ENCODE measurements at regions not wholly inside any gene's neighbourhood (a gene's known extent, or its start where the extent isn't known, plus 50 kb on each side); places are given as distances from the start of the nearest gene placed in this dataset.
"Not testable (repeated sequence)": the region's sequence is repeated elsewhere in the genome, so short reads cannot be mapped to it uniquely, and the experiment has no call there.

DNA sequence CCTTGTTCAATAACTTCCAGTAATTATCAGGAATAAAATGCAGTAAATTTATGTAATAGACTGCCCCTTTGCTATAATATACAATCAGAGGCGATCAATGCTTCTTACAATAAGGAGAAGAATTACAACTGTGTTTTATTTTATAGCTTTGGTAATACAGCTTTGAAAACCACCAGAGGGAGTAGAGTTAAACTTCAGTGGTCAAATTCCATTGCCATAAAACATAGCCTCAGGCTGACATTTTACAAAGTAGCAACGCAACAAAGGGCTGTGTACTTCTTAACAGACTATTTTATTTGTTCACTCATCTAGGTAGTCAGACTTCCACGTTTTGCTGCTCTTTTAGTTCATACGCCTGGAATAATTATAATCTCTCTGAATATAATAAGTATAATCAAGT is 58.5 kb downstream of the TEX13C start:
- no peak for DNase-seq

DNA sequence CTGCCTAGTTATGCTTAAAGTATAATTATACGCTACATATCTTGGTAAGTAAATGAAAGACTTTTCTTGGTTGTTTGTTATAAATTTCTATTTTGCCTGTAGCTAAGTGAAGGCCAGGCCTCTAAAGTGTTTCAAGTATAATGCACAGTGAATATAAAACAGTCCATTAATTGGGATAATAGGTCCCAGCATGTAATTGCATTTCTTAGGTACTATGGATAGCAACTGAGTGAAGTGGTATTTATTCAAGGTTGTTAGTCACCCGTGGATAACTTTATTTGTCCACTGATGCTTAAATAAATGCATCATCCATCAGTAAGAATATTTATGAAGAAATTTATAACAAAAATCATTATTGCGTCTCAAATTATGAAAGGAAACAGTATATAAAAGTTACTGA is 59.1 kb downstream of the TEX13C start:
- DNase-seq, result no peak

DNA sequence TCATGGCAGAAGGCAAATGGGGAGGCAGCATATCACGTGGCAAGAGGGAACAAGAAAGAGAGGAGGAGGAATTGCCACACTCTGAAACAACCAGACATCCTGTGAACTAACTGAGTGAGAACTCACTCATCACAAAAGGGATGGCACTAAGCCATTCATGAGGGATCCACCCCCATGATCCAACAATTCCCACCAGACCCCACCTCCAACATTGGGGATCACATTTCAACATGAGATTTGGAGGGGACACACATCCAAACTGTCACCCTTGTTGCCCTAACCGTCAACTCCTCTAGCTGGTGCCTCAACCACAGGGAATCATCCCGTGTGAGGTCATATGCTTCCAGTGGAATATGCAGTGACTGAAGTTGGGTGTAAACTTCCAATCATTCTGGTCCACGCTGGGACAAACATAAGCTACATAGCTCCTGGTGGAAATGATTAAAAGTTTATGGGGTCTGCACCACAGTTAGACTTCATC is 62.5 kb downstream of the TEX13C start:
- DNase-seq, result no peak

DNA sequence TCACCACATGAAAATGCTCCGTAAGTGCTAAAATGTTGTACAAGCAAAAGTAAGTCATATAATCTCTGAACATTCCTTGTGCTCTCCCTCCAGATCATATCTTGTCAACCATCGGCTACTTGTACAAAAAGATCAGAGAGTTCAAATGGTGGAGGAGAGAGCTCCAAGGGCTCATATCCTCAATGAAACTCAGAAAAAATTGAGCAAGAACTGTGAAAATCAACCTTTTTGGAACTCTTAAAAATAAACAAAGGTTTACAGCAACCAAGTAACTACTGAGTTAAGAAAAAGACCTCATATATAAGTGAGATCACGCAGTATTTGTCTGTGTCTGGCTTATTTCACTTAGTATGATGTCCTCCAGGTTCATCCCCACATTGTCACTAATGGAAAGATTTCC is 63.2 kb downstream of the TEX13C start:
- DNase-seq, result no peak

DNA sequence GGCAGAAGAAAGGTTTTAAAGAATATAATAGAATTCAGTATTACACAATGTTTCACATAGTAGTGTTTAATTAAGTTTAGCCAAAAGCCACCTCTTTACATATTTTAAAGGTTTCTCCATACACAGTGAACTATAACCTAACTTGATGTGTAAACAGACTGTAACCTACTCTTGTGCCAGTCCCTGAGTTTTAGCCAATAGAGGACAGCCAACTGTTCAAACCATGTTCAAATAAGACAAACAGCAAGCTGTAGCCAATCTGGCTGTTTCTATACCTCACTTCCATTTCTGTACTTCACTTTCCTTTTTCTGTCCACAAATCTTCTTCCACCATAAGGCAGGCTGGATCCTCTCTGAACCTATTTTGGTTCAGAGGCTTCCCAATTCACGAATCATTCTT is 65.2 kb downstream of the TEX13C start:
- DNase-seq, result no peak

DNA sequence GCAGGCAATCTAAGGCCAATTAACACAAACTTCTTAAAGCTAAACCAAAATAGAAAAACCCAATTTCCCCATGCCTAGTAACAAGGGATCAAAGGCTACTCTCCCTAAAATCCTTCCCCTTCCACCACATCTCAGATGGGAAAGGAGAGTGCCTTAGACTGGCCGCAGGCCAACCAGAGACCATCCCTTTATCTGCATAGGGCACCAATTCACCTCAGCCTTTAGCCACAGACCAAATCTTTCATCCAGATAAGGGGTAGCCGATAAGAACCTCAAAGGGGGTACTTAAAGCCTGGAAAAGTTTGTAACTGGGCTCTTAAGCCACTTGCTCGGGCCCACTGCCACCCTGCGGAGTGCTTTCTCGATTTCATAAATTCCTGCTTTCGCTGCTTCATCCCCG is 68.3 kb downstream of the TEX13C start:
- no peak for DNase-seq

DNA sequence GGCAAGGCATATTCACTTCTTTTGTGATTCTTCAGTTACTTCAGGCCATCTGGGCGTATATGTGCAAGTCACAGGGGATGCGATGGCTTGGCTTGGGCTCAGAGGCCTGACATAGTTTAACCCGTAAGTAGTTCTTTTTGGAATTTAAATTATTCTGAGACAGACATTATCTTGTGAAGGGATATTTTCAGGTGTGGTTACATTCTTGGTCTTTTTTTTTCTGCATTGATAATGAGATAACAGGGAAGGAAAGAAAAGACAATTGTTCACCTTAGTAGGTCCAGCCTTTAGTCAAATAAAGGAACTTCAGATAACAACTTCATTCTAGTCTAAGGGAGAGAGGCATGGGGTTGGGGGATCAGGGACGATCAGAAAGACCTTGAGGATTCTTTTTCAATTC is 74.8 kb downstream of the TEX13C start:
- no peak for DNase-seq

DNA sequence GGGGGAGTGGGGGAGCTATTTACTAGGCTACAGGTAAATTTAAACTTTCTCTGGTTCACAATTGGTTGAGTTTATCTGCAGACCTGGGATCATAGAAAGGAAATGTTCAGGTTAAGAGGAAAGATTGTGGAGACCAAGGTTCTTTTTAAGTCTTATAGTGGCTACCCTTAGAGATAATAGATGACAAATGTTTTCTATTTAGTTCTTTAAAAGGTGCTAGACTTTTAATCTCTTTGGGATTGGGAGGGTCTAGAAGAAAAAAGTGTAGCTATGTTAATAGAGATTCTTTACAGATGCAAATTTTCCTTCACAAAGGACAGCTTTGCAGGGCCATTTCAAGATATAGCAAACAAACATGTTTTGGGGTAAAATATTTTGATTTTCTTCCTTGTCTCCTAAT is 76.0 kb downstream of the TEX13C start:
- DNase-seq, result no peak

DNA sequence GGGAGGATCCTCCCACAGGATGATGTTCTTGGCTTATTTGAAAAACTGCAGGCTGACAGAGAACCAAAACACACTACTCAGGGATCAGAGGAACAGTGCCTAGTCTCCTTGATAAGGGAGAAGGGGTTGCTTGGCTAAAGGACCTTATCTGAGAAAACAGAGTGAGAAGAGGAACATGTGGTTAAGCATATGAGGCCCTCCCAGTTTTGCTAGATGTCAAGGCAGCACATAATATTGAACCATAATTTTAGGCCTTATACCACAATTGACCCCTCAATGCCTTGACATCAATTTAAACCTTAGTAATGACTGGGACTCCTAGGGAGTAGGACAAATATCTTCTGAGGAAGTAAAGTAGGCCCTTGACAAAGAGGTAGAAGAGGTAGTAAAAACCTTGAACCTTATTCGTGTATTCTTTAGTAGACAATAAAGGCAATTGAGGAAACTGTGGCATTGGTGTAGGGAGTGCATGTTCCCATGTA is 79.3 kb downstream of the TEX13C start:
- DNase-seq, result no peak

DNA sequence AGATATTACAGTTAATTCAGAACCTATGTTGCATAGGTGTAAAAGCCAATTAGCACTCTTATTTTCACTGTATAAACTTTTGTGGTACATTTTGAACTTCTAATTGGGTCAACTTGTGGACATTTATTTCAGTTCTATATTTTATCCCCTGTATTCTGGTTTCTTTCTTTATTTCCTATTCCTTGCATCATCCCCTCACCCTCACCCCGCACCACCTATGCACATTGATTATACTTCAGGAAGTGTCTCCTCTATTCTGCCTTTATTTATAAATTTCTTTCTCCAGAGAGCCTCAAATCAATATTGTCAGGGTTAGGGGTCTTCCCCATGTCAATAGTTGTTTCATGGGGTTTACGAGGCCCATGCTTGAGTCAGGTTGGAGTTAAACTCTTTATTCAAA is 83.1 kb downstream of the TEX13C start:
- DNase-seq, result no peak

DNA sequence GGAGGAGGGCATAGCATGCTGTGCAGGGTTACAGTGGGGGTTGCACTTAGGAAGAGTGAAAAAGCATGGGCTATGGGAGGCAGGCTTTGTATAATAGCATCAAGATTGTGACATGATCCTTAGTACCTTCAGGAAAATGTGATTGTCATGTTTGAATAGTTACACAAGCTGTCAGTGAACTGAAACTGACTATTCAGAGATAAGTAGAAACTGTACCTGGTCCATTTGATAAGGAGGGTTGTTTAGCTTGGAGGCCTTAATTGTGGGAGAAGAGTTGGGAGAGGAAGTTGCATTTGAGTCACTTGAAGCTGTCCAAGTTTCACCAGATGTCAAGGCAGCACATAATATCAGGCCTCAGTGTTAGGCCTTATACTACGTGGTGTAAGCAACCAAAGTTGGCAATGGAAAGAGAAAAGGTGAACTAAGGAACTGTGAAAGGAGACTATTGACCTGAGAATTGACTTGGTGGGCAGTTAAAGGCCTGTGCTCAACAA is 85.0 kb downstream of the TEX13C start:
- DNase-seq, result no peak

DNA sequence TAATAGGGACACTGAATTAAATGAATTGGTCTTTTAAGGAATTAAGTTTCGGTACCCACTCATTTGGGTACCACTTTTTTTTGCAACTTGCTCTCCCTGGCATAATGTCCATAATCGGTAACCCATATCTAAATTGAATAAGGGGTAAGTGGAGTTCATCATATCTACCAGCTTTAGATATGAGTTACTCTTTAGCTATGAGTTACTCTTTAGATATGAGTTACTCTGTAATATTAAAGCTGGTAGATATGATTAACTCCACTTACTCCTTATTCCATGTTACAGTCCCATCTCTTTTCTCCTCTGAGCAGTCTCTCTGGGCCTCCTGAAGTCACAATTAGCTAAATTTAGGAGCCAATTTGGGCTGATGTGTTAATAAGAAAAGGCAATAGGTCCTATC is 85.7 kb downstream of the TEX13C start:
- no peak for DNase-seq

DNA sequence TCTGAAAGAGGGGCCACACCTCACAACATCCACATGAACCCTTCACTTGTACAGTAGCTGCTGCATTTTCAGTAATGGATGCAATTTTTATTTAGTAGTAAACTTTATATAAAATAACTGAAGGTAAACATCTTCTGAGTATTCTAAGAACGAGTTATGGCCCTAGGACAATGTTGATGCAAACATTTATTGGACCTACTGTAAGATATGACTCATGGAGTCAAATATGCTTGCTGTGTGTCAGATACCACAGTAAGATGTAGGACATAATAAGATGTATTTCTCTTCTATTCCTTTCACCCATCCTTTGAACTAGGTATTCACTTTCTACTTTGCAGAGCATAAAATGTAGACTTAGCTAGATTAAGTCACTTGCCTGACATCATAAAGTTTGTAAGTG is 87.6 kb downstream of the TEX13C start:
- no peak for DNase-seq

DNA sequence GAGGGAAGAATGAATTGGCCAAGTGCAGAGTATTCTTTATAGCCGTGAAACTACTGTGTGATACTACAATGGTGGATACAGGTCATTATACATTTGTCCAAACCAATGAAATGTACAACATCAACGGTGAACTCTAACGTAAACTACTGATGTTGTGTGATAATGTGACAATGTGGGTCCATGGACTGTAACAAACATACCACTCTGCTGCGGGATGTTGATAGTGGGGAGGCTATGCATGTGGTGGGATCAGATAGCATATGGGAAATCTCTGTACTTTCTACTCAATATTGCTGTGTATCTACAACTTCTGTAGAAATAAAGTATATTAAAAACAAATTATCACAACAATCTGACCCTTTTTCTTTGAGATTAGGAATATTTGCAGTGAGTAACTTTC is 101.1 kb downstream of the TEX13C start:
- no peak for DNase-seq

DNA sequence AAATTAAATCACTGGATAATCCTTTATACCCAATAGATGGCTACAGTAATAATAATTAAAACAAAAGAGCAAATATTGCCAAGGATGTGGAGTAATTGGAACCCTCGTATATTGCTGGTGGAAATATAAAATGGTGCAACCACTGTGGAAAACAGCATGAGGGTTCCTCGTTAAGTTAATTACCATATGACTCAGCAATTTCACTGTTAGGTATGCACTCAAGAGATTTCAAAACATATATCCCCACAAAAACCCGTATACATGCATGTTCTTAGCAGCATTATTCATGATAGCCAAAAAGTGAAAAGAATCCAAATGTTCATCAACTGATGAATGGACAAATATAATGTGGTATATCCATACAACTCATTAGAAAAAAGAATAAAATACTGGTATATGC is 103.3 kb downstream of the TEX13C start:
- DNase-seq, result no peak

DNA sequence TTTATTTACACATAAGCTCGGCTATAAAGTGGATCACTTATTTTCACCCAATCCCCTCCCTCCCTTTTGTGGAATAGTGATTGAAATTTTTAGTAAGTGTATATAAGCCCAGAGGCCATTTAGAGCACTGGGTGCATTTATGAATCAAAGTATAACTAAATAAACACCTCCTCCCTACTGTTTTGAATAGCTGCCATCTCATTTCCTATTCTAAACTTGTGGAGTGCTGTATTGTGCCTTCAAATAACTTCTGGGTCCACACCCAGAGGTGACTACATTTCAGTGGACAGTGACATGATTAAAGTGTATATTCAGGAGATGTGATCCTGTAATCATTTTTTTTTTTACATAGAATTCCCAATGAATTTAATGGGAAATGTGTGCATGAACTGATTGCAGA is 104.9 kb downstream of the TEX13C start:
- DNase-seq, result no peak

DNA sequence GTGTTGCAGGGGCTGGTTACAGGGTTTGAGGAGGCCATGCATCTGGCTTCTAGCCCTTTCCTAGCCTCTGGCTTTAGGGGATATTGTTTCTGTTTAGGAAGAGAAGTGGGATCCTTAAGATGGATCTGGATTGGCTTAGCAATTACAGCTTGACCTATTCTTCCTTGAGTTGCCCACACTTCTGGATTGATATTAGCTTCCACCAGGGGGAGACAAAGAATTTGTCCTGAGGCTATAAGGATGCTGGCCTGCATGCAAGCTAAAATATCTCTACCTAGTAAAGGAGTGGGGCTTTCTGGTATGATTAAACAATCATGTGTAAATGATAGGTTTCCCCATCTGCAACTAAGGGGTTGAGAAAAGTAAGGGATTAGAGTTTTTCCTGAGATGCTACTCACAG is 117.2 kb downstream of the TEX13C start:
- DNase-seq, result no peak

DNA sequence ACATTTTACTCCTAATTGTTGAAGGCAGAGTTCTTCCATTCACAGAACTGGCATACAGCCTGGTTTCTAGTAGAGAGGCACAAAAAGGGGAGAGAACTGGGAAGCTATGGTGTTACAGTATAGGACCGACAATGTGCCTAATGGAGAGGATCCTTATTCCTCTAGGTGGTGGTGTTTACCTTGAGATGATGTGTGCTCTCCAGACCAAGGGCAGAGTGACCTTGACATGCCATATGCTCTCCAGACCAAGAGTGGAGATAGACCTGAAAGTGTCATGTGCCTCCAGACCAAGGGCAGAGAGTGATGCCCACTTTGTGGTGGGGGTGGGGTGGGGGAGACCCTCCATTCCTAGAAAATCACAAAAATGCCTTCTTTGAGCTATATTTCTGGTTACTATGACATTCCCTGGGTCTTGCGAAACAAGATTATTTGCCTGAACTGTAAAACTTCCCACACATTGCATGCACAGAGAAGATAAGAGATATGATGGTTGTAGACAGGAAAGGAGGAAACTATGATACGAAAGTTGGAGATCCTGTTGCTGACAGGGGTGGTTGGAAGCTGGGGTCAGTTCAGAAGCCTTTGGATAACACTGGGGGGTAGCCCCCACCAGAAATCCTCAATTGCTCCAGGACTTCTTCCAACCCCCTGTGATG is 119.7 kb downstream of the TEX13C start:
- no peak for DNase-seq

DNA sequence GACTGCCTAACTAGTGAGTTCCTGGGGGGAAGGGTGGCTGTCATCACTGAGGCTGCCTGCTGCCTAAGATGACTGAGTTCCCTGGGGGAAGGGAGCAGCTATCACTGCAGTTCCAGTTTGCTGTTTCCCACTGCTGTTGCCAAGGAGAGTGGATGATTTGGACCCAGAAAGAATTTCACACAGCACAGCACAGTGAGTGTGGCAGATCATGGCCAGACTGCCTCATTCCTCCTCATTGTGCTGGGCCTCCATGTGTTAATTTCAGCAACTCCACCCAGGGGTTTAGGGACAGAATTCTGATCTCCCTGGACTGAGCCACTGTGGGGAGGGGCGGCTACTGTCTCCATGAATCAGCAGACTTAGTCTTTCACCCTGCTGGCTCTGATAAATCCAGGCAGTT is 125.0 kb downstream of the TEX13C start:
- no peak for DNase-seq

DNA sequence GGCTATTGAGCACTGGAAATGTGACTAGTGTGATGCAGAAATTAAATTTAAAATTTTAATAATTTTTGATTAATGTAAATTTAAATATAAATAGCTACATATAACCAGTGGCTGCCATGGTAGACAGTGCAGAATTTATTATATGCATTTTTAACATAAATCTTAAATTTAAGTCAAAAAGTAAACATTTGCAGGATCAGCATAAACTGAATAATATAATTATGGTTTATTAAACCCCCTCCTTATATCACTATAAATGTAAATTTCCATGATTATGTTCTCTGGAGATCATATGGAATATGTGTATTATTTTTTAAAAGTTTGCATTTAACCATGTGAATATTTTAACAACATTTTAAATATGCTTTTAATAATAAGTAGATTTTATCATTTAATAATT is 155.8 kb downstream of the TEX13C start:
- no peak for DNase-seq

DNA sequence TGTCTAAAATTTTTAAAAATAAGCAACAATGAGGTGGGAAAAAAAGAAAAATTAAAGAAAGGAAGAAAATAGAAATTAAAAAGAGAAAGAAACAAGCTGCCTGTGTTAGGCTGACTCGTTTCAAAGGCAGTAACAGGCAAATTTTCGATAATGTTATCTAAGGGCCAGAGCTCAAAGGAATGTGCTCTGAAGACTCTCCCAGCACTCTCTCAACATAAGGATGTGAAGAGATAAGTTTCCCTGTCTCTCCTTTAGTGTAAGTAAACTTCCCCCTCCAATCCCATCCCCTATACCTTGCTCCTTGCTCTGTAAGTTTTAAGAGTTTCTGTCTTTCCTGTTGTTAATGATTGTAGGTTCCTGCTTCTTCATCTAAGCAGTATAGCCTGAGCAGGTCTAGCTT is 172.8 kb downstream of the TEX13C start:
- DNase-seq, result no peak

DNA sequence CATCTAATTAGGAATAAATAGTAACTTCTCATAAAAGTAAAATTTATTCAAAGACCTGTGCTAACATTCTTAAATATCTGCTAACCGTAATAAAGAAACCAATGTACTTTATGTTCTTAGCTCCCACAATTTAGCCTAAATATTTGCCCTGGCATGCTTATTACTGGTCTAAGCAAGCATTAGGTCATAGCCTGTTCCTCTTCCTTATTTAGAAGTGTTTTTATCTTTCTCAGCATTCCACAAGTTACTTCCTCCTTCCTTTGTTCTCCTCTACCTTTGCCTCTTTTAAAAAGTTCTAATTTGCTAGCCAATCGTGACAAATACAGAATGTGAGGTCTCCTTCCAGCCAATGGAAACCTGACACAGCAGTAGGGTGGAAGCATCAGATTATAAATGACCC is 173.3 kb downstream of the TEX13C start:
- DNase-seq, result not testable (repeated sequence)

DNA sequence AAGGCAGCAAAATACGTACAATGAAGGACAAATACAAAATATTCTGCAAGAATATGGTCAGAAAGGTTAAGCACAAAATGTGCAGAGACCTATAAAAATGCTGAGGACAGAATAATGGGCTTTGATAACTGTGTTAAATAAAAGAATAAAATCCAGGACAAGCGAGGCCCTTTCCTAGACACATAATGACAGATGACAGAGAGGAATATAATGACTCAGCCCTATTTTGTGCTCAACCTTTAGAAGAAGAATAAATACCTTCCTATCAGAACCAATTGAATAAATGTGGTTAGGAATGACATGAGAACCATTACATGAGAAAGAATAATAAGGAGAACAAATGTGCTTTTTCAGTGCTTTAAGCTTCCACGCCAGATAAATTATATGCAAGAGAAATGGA is 178.0 kb downstream of the TEX13C start:
- DNase-seq, result no peak

DNA sequence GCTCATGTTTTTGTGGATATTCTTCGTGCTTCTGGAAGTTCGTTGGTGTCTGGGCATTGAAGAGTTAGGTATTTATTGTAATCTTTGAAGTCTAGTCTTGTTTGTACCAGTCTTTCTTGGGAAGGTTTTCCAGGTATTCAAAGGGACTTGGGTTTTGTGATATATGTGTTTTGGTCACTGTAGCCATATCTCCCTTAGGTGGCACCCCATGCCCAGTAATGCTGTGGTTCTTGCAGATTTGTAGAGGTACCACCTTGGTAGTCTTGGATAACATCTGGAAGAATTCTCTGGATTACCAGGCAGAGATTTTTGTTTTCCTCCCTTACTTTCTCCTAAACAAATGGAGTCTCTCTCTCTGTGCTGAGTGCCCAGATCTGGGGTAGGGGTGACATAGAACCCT is 184.1 kb downstream of the TEX13C start:
- no peak for DNase-seq

DNA sequence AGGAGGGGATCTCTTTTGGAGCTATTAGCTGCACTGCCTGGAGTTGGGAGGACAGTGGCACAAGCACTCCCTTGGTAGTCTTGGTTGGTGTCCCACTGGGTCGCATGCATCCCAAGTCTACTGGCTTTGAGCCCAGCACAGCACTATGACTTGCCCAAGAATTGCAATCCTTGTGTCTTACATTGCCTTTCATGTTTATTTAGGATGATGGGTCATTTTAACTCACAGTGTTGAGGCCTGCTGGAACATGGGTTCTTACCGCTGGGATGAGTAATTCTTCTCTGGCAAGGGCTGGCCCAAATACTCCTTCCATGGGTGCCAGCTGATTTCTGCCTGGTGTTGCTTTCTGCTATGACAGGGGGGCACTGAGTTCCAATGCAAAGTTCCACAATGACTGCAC is 185.5 kb downstream of the TEX13C start:
- DNase-seq, result no peak

All from NCI-H526 treated with DMSO at 0.1 percent for 48 hours (cell line).